ENCODE measurements at regions not wholly inside any gene's neighbourhood (a gene's known extent, or its start where the extent isn't known, plus 50 kb on each side); places are given as distances from the start of the nearest gene placed in this dataset.

DNA sequence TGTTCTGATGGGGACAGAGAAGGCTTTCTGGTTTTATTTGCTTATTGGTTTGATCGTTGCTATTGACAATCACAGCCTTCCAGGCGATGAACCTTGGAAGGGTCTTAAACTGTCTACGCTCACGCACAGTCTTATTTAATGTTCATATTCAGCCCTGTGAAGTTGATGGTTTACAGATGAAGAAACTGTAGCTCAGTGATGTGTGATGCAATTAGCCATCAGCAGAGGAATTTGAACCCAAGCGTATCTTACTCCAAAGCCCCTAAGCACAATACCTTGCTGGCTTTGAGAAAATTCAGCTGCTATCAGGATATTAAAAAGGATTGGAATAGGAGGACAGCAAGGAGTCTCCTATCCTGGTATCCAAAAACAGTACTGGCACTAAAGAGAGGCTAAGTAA is 77.1 kb upstream of the CALM2 start:
- TF ChIP-seq, protein P1, sequence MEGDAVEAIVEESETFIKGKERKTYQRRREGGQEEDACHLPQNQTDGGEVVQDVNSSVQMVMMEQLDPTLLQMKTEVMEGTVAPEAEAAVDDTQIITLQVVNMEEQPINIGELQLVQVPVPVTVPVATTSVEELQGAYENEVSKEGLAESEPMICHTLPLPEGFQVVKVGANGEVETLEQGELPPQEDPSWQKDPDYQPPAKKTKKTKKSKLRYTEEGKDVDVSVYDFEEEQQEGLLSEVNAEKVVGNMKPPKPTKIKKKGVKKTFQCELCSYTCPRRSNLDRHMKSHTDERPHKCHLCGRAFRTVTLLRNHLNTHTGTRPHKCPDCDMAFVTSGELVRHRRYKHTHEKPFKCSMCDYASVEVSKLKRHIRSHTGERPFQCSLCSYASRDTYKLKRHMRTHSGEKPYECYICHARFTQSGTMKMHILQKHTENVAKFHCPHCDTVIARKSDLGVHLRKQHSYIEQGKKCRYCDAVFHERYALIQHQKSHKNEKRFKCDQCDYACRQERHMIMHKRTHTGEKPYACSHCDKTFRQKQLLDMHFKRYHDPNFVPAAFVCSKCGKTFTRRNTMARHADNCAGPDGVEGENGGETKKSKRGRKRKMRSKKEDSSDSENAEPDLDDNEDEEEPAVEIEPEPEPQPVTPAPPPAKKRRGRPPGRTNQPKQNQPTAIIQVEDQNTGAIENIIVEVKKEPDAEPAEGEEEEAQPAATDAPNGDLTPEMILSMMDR (IDR thresholded peaks at IDR 0.05; ENCODE audit: control insufficient read depth, insufficient read depth, low read depth, low read length, missing control alignments) = no peak
- DNase-seq (ENCODE audit: low read depth) = no peak
- no peak overlapping the region for H3K4me3 ChIP-seq (ENCODE audit: control insufficient read depth, low read depth, low read length)

DNA sequence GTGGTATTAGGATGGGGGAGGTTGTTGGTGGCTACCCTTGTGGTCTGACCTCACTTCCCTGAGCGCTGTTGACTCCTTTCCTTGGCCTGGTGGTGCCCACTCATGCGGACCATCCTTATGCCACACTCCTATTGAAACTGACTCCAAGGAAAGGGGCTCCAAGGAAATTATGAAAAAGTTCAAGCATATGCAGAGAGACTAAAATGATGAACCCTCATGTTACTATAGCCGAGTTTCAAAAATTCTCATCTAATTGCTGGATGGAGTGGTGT is 75.0 kb upstream of the CALM2 start:
- H3K4me3 ChIP-seq (ENCODE audit: control insufficient read depth, low read depth, low read length) = no peak overlapping the region
- no peak for DNase-seq (ENCODE audit: low read depth)
- TF ChIP-seq, protein P1 (IDR thresholded peaks at IDR 0.05; ENCODE audit: control insufficient read depth, insufficient read depth, low read depth, low read length, missing control alignments) = no peak

DNA sequence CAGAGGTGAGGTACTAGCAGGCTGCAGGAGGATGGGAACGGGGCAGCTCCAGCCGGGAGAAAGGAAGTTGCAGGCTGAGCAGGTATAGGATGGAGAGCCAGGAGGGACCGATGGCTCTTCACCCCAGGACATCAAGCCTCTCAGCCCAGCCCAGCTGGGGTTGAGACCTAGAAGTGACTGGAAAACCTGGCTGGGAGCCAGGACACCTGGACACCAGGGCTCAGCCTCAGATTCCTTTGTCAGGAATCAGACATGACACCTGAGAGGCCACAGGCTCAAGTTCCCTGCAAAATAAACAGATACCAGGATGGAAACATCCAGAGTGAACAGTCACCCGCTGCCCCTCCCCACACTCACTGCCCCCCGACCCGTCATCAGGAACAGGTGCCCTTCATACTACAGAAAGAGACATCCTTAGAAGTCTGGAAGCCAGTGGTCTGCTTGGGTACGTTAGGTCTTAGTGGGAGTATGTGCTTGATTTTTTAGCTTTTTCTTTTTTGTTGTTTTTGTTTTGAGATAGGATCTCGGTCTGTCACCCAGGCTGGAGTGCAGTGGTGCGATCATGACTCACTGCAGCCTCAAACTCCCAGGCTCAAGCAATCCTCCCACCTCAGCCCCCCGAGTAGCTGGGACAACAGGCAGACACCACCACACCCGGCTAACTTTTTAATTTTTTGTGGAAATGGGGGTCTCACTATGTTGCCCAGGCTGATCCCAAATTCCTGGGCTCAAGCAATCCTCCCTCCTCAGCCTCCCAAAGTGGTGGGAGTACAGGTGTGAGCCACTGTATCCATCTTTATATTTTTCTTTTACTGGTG is 74.5 kb upstream of the CALM2 start:
- TF ChIP-seq, protein P1 (IDR thresholded peaks at IDR 0.05; ENCODE audit: control insufficient read depth, insufficient read depth, low read depth, low read length, missing control alignments) = no peak
- no peak for DNase-seq (ENCODE audit: low read depth)
- H3K4me3 ChIP-seq (ENCODE audit: control insufficient read depth, low read depth, low read length) = no peak overlapping the region

DNA sequence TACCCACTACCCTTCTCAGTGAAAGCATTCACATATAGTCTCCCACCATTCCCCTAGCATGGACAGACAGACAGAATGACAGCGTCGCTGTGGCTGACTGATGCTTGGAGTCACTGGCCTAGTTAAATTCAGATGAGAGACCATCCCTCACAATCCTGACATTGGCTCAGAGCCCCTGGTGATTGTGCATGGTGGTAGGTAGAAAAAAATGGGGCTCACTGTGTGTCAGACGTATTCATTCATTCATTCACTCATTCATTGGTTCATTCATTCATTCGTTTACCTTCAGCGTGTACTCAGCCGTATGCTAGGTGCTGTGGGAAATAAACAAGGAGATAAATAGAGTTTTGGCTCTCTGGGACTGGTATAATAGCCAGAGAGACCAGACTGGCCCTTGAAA is 73.6 kb upstream of the CALM2 start:
- TF ChIP-seq, protein P1 (IDR thresholded peaks at IDR 0.05; ENCODE audit: control insufficient read depth, insufficient read depth, low read depth, low read length, missing control alignments) = no peak
- no peak for DNase-seq (ENCODE audit: low read depth)
- H3K4me3 ChIP-seq (ENCODE audit: control insufficient read depth, low read depth, low read length) = no peak overlapping the region

DNA sequence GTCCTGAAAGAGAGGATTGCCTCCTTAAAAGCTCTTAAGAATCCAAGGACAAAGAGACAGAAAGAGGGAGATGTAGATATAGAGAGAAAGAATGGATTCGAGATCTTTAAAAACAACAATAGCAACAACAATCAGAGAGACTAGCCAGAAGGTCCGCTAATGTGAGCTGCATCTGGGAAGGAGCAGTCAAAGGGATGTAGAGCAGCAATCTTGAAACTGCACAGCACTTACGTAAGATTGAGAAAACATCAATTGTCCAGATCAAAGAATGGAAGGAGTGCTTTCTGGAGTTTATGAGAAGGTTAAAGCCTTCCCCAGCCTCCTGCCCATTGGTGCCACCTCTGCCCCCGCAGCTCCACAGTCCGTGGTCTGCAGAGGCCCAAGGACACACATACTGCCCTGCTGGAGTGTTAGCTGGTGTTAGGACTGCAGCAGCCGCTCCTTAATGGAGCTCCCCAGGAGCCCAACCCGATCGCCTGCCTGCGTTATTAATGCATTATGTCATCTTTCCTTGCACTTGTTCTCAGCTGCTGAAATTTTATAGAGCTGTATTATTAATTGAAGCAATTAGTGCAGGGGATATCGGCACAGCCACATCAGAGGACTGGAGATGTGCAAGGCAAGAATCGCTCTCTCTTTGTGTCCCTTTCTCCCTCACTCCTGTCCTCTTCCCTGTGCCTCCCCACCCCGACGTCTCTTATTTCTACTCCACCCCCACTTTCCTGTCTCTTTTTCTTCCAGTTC is 73.0 kb upstream of the CALM2 start:
- TF ChIP-seq, protein P1 (IDR thresholded peaks at IDR 0.05; ENCODE audit: control insufficient read depth, insufficient read depth, low read depth, low read length, missing control alignments) = no peak
- DNase-seq (ENCODE audit: low read depth) = no peak
- H3K4me3 ChIP-seq (ENCODE audit: control insufficient read depth, low read depth, low read length) = no peak overlapping the region

DNA sequence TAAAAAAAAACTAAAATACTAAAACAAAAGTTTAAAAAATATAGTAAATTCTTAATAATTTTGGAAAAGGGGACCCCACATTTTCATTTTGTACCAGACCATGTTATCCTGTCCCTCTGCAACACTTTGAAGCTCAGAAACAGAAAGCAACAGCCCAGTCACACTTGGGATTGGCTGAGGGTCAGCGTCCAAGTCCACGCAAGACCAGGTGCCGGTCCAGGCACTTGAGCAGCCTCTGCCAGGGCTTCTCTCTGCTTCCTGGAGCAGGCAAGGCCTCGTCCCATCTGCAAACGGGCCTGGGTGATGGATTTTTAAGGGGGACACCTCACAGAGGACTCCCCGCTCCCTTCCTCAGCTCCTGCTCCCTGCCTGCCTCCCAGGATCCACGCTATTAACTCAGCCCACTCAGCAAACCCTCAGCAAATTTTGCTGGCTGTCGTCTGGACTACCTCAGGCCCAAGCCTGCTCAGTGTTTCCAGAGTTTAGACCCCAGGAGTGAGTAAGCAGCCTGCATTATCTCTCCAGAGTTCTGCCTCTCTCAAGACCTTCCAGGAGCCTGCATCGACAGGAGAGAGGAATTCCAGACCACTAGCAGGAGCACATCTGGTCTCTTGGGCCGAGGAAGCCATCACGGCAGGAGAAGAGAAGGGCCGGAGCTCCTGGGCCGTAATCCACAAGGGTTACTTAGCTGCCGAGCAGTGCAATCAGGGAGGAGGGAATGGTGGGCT is 67.4 kb upstream of the CALM2 start:
- H3K4me3 ChIP-seq (ENCODE audit: control insufficient read depth, low read depth, low read length) = no peak overlapping the region
- DNase-seq (ENCODE audit: low read depth) = no peak
- TF ChIP-seq, protein P1 (IDR thresholded peaks at IDR 0.05; ENCODE audit: control insufficient read depth, insufficient read depth, low read depth, low read length, missing control alignments) = no peak

Measured in AG09309 (cell line).